Osteoblast (primary cell): ENCODE measurements at regions not wholly inside any gene's neighbourhood (a gene's known extent, or its start where the extent isn't known, plus 50 kb on each side); places are given as distances from the start of the nearest gene placed in this dataset.

Experiments used
- DNase-seq: peaks from one replicate; pipeline ENCODE4 v3.0.0; 2011; ENCODE audit warnings: low spot score, mixed read lengths; ENCODE audit not compliant: insufficient read length; ENCODE audit errors: missing footprints
- H2AFZ ChIP-seq: 2 replicates; pipeline ENCODE4 v1.6.0; 2011; ENCODE audit warnings: mild to moderate bottlenecking, low read length
- H3K27ac ChIP-seq: 2 replicates; pipeline ENCODE4 v1.5.1; 2011; ENCODE audit warnings: mild to moderate bottlenecking, low read depth, low read length, moderate library complexity
- H3K27me3 ChIP-seq: 2 replicates; pipeline ENCODE4 v1.6.0; 2012; ENCODE audit warnings: mild to moderate bottlenecking, control low read depth, inconsistent platforms, low read length, moderate library complexity; ENCODE audit not compliant: insufficient read depth
- H3K36me3 ChIP-seq: 2 replicates; pipeline ENCODE4 v1.5.1; 2011; ENCODE audit warnings: mild to moderate bottlenecking, low read length, control low read depth, moderate library complexity; ENCODE audit not compliant: insufficient read depth
- H3K4me1 ChIP-seq: 2 replicates; pipeline ENCODE4 v1.5.1; 2011; ENCODE audit warnings: mild to moderate bottlenecking, low read length, control low read depth, moderate library complexity; ENCODE audit not compliant: insufficient read depth
- H3K4me2 ChIP-seq: 2 replicates; pipeline ENCODE4 v1.6.0; 2011; ENCODE audit warnings: mild to moderate bottlenecking, low read length; ENCODE audit not compliant: insufficient read depth
- H3K4me3 ChIP-seq: fragments of 200-600 bp; sonication (generic); 3 replicates; pipeline ENCODE4 v1.5.1; 2012; ENCODE audit warnings: mild to moderate bottlenecking, low read length, inconsistent platforms; ENCODE audit not compliant: insufficient read depth
- H3K79me2 ChIP-seq: 2 replicates; pipeline ENCODE4 v1.6.0; 2012; ENCODE audit warnings: mild to moderate bottlenecking, low read length, control low read depth, inconsistent platforms; ENCODE audit not compliant: insufficient read depth
- H3K9me3 ChIP-seq: 2 replicates; pipeline ENCODE4 v1.5.1; 2011; ENCODE audit warnings: low read depth, low read length, control low read depth
- H4K20me1 ChIP-seq: 2 replicates; pipeline ENCODE4 v1.6.0; 2012; ENCODE audit warnings: mild to moderate bottlenecking, low read length, control low read depth; ENCODE audit not compliant: insufficient read depth
- TF ChIP-seq, protein P1 (sequence below): IDR thresholded peaks from 2 replicates; pipeline ENCODE4 v1.5.1; 2011; ENCODE audit warnings: mild to moderate bottlenecking, low read depth, low read length, moderate library complexity; ENCODE audit errors: extremely low read depth

- Histone ChIP-seq H3K4me3 (no peak overlapping the region), H3K9me3 (no peaks in the 10 kb centered on the region), H3K27me3 (no peaks in the 10 kb centered on the region), H3K4me2 (no peak overlapping the region), H3K27ac (no peak overlapping the region), H3K36me3 (no peaks in the 10 kb centered on the region), H3K4me1 (no peaks in the 10 kb centered on the region), H2AFZ (no peak overlapping the region), H3K79me2 (no peaks in the 10 kb centered on the region), H4K20me1 (no peaks in the 10 kb centered on the region)
- DNase-seq: no peak
- TF ChIP-seq, protein P1, sequence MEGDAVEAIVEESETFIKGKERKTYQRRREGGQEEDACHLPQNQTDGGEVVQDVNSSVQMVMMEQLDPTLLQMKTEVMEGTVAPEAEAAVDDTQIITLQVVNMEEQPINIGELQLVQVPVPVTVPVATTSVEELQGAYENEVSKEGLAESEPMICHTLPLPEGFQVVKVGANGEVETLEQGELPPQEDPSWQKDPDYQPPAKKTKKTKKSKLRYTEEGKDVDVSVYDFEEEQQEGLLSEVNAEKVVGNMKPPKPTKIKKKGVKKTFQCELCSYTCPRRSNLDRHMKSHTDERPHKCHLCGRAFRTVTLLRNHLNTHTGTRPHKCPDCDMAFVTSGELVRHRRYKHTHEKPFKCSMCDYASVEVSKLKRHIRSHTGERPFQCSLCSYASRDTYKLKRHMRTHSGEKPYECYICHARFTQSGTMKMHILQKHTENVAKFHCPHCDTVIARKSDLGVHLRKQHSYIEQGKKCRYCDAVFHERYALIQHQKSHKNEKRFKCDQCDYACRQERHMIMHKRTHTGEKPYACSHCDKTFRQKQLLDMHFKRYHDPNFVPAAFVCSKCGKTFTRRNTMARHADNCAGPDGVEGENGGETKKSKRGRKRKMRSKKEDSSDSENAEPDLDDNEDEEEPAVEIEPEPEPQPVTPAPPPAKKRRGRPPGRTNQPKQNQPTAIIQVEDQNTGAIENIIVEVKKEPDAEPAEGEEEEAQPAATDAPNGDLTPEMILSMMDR: no peak
Observed at GRCh38 chr18:27249933-27250332, 64.8 kb upstream of the CHST9 start.

DNA sequence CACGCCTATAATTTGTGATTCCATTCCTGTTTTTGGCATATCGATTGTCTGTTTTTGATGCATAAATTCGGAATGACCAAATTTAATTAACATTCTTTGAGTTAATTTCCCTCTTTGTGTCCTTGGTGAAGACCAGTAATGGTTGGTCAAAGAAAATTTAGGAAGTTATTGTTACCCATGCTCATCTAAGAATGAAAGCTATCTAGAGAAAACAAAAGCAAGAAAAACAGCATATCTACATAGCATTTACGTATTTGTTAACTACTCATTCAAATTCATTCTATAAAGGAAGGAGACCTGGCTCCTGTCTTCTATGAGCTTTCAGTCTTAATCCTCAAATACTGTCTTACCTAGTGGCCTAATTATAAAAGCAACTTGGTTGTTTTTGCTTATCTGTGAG is 59.2 kb upstream of the CHST9 start:
- H2AFZ ChIP-seq: no peak overlapping the region
- H3K27ac ChIP-seq: no peak overlapping the region
- no peaks in the 10 kb centered on the region for H4K20me1 ChIP-seq

DNA sequence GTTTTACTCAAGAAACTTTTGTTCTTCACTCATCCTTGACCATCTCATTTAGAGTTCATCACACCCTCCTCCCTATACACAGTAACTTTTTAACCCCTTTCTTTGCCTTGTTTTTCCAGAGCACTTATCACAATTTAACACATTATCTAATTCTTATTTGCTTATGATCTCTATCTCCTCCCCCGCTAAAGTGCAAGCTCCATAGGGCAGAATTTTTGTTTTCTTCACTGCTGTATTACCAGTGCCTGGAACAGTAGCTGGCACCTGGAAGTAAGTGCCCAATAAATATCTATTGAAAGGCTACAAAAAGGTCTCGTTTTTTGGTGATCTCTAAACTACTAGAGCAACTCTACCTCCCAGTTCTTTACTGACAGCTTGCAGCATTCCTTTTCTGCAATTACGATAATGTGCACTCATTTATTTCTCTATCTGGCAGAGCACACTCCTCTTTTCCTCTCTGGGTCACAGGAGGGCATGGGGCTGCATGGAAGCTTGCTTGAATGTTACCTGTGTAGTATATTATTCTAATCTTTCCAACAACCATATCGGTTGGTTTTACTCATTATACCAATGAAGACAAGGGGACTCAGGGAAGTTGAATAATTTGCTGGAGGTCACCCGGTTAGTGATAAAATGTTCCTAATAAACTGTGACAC is 57.4 kb upstream of the CHST9 start:
- Histone ChIP-seq H3K79me2 (no peaks in the 10 kb centered on the region), H3K27me3 (no peaks in the 10 kb centered on the region), H2AFZ (no peak overlapping the region), H3K27ac (no peak overlapping the region), H3K4me1 (no peaks in the 10 kb centered on the region), H3K36me3 (no peaks in the 10 kb centered on the region), H4K20me1 (no peaks in the 10 kb centered on the region), H3K4me2 (no peak overlapping the region), H3K4me3 (no peak overlapping the region), H3K9me3 (no peaks in the 10 kb centered on the region)
- DNase-seq: no peak
- TF ChIP-seq, protein P1: no peak

More for the DNA sequence above, 59.2 kb upstream of the CHST9 start:
- Histone ChIP-seq H3K9me3 (no peaks in the 10 kb centered on the region), H3K36me3 (no peaks in the 10 kb centered on the region), H3K4me1 (no peaks in the 10 kb centered on the region), H3K4me3 (no peak overlapping the region), H3K79me2 (no peaks in the 10 kb centered on the region), H3K4me2 (no peak overlapping the region), H3K27me3 (no peaks in the 10 kb centered on the region)
- no peak for DNase-seq
- TF ChIP-seq, protein P1: no peak

DNA sequence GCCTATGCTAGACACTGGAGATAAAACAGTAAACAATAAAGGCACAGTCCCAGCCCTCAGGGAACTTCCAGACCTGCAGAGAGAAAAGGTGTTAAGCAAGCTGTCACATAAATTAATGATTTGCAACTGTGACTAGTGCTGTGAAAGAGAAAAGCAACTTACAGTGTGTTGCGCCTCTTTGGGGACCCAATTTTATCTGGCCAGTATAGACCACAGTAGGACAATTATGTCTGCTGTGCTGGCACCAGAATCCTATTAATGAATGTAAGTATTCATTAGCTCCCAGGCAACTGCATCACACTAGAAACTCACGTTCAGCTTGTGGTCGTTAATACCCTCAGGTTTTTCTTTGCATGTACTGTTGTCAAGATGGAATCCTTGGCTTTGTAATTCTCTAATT is 55.3 kb upstream of the CHST9 start:
- DNase-seq: no peak
- H3K4me1 ChIP-seq: no peaks in the 10 kb centered on the region
- H3K36me3 ChIP-seq: no peaks in the 10 kb centered on the region
- H3K4me3 ChIP-seq: no peak overlapping the region
- H3K79me2 ChIP-seq: no peaks in the 10 kb centered on the region
- no peak overlapping the region for H3K4me2 ChIP-seq
- H4K20me1 ChIP-seq: no peaks in the 10 kb centered on the region
- H3K27me3 ChIP-seq: no peaks in the 10 kb centered on the region
- TF ChIP-seq, protein P1: no peak
- no peaks in the 10 kb centered on the region for H3K9me3 ChIP-seq
- H3K27ac ChIP-seq: no peak overlapping the region
- no peak overlapping the region for H2AFZ ChIP-seq
